ENCODE measurements at regions not wholly inside any gene's neighbourhood (a gene's known extent, or its start where the extent isn't known, plus 50 kb on each side); places are given as distances from the start of the nearest gene placed in this dataset.

DNA sequence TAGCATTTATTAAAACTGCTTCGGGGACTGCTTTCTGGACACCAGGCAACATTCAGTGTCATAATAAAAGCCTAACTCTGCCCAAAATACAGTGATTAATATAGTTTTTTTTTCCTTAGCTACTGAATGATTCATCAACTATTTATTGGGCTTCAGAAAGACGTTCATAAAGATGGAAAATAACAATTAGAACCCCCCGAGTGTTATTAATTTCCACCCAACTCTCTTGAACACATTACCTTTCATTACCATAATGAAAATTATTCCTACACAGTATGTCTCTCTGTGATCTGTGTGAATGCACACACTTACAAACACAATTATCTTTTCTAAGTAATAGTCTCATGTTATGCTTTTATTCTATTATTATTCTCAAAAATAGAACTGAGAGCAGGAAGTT lies 473.0 kb downstream of the ADAMTS20 start:
- TF ChIP-seq, protein P1, sequence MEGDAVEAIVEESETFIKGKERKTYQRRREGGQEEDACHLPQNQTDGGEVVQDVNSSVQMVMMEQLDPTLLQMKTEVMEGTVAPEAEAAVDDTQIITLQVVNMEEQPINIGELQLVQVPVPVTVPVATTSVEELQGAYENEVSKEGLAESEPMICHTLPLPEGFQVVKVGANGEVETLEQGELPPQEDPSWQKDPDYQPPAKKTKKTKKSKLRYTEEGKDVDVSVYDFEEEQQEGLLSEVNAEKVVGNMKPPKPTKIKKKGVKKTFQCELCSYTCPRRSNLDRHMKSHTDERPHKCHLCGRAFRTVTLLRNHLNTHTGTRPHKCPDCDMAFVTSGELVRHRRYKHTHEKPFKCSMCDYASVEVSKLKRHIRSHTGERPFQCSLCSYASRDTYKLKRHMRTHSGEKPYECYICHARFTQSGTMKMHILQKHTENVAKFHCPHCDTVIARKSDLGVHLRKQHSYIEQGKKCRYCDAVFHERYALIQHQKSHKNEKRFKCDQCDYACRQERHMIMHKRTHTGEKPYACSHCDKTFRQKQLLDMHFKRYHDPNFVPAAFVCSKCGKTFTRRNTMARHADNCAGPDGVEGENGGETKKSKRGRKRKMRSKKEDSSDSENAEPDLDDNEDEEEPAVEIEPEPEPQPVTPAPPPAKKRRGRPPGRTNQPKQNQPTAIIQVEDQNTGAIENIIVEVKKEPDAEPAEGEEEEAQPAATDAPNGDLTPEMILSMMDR (IDR thresholded peaks at IDR 0.05; ENCODE audit: poor library complexity, severe bottlenecking) = no peak
- TF ChIP-seq, protein P2, sequence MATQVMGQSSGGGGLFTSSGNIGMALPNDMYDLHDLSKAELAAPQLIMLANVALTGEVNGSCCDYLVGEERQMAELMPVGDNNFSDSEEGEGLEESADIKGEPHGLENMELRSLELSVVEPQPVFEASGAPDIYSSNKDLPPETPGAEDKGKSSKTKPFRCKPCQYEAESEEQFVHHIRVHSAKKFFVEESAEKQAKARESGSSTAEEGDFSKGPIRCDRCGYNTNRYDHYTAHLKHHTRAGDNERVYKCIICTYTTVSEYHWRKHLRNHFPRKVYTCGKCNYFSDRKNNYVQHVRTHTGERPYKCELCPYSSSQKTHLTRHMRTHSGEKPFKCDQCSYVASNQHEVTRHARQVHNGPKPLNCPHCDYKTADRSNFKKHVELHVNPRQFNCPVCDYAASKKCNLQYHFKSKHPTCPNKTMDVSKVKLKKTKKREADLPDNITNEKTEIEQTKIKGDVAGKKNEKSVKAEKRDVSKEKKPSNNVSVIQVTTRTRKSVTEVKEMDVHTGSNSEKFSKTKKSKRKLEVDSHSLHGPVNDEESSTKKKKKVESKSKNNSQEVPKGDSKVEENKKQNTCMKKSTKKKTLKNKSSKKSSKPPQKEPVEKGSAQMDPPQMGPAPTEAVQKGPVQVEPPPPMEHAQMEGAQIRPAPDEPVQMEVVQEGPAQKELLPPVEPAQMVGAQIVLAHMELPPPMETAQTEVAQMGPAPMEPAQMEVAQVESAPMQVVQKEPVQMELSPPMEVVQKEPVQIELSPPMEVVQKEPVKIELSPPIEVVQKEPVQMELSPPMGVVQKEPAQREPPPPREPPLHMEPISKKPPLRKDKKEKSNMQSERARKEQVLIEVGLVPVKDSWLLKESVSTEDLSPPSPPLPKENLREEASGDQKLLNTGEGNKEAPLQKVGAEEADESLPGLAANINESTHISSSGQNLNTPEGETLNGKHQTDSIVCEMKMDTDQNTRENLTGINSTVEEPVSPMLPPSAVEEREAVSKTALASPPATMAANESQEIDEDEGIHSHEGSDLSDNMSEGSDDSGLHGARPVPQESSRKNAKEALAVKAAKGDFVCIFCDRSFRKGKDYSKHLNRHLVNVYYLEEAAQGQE (IDR thresholded peaks at IDR 0.05; ENCODE audit: borderline replicate concordance) = no peak
- TF ChIP-seq EP300 (conservative IDR thresholded peaks at IDR 0.05; ENCODE audit: poor library complexity, severe bottlenecking) (no peak), RAD21 (conservative IDR thresholded peaks at IDR 0.05) (no peak), EZH2 (IDR thresholded peaks at IDR 0.05; ENCODE audit: borderline replicate concordance, insufficient read depth, low read length, poor library complexity, severe bottlenecking) (no peak), POLR2AphosphoS5 (IDR thresholded peaks at IDR 0.05) (no peak)
